RWPE1 (cell line): ENCODE measurements at regions not wholly inside any gene's neighbourhood (a gene's known extent, or its start where the extent isn't known, plus 50 kb on each side); places are given as distances from the start of the nearest gene placed in this dataset.

Experiments
- CTCF ChIA-PET: fragments of 350-600 bp; sonication (Branson Sonifier 250); formaldehyde crosslinking; extraction: SDS; loops from one replicate; lab custom pipeline; 2021; lab: Yijun Ruan, JAX
- POLR2A ChIA-PET: fragments of 400-600 bp; formaldehyde crosslinking; extraction: SDS; loops from one replicate; lab custom pipeline; 2020; ENCODE audit warnings: antibody characterized with exemption; ENCODE audit not compliant: low non-redundant PET; lab: Yijun Ruan, JAX
- DNase-seq: peaks from one replicate; pipeline ENCODE4 v3.0.0; 2012; ENCODE audit warnings: low spot score
- H3K27ac ChIP-seq: fragments of 450-650 bp; 2 replicates; pipeline ENCODE4 v1.5.1; 2017
- TF ChIP-seq, protein P1 (sequence below): fragments of 450-650 bp; conservative IDR thresholded peaks from 2 replicates; pipeline ENCODE4 v1.5.1; 2017; ENCODE audit warnings: low read depth, mild to moderate bottlenecking

DNA sequence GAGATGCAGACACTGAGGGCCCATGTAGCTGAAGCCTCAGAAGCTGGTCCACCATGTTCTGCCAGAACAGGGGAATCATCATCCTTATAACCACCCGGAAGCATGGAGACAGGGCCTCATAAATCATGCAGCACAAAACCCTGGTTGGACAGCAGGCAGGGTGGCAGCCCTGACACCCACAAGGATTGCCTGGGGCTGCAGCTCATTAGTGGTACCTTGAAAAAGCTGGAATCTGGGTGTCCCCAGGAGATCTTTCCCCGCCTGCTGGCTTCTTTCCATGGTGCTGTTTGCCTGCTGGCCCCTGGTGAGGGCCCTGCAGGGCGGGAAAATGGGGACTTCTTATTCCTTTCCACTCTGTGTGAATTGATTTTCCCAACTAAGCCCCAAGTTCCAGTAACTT, 50.6 kb upstream of the GGTLC1 start:
- no peak overlapping the region for H3K27ac ChIP-seq
- TF ChIP-seq, protein P1, sequence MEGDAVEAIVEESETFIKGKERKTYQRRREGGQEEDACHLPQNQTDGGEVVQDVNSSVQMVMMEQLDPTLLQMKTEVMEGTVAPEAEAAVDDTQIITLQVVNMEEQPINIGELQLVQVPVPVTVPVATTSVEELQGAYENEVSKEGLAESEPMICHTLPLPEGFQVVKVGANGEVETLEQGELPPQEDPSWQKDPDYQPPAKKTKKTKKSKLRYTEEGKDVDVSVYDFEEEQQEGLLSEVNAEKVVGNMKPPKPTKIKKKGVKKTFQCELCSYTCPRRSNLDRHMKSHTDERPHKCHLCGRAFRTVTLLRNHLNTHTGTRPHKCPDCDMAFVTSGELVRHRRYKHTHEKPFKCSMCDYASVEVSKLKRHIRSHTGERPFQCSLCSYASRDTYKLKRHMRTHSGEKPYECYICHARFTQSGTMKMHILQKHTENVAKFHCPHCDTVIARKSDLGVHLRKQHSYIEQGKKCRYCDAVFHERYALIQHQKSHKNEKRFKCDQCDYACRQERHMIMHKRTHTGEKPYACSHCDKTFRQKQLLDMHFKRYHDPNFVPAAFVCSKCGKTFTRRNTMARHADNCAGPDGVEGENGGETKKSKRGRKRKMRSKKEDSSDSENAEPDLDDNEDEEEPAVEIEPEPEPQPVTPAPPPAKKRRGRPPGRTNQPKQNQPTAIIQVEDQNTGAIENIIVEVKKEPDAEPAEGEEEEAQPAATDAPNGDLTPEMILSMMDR, result no peak
- DNase-seq, result no peak
- ChIA-PET POLR2A (no interaction called here), CTCF (interaction anchor here (0.5 kb wide), 1 partner anchor 144 kb away, joined by 3 read pairs; no protein-coding TSS in a partner anchor)
